ENCODE measurements at regions not wholly inside any gene's neighbourhood (a gene's known extent, or its start where the extent isn't known, plus 50 kb on each side); places are given as distances from the start of the nearest gene placed in this dataset.

GRCh38 chr7:81439591-81439990 lies 330.3 kb downstream of the HGF start:
- TF ChIP-seq CTCF (conservative IDR thresholded peaks at IDR 0.05; ENCODE audit: low read depth, low read length) (no peak), EZH2 (IDR thresholded peaks at IDR 0.05; ENCODE audit: low read length, unreplicated experiment) (no peak), EZH2phosphoT487 (IDR thresholded peaks at IDR 0.05; ENCODE audit: borderline replicate concordance, low read length) (no peak)
